Esophagus mucosa (tissue), 1 donor: ENCODE measurements at regions not wholly inside any gene's neighbourhood (a gene's known extent, or its start where the extent isn't known, plus 50 kb on each side); places are given as distances from the start of the nearest gene placed in this dataset.
"Not testable (repeated sequence)": the region's sequence is repeated elsewhere in the genome, so short reads cannot be mapped to it uniquely, and the experiment has no call there.

Source experiments
- ATAC-seq: fragments of 200-7000 bp; cut with Tn5 transposase; one replicate; pipeline ENCODE4 v1.9.1; 2020
- donor health status: DM: yes; HTN: yes; CAD: no.

GRCh38 chr1:93773049-93773838, 91.6 kb upstream of the BCAR3 start:
- ATAC-seq: no peak

GRCh38 chr1:93771843-93772242, 90.2 kb upstream of the BCAR3 start:
- ATAC-seq: no peak

GRCh38 chr1:93770640-93771039, 89.0 kb upstream of the BCAR3 start:
- no peak for ATAC-seq

GRCh38 chr1:93769777-93770176, 88.1 kb upstream of the BCAR3 start:
- ATAC-seq: no peak

- ATAC-seq: no peak
Measured at GRCh38 chr1:93768380-93768863, 86.8 kb upstream of the BCAR3 start.

GRCh38 chr1:93766451-93766850, 84.8 kb upstream of the BCAR3 start:
- no peak for ATAC-seq

GRCh38 chr1:93765099-93765498, 83.5 kb upstream of the BCAR3 start:
- ATAC-seq: no peak

GRCh38 chr1:93764366-93764750, 82.7 kb upstream of the BCAR3 start:
- no peak for ATAC-seq

- ATAC-seq: no peak
Measured at GRCh38 chr1:93763704-93764365, 82.2 kb upstream of the BCAR3 start.

GRCh38 chr1:93758842-93759515, 77.3 kb upstream of the BCAR3 start:
- ATAC-seq: peak; percentile 15

- no peak for ATAC-seq
Measured at GRCh38 chr1:93757256-93758036, 75.8 kb upstream of the BCAR3 start.

- ATAC-seq: no peak
Measured at GRCh38 chr1:93756657-93757056, 75.0 kb upstream of the BCAR3 start.

GRCh38 chr1:93755251-93755715, 73.6 kb upstream of the BCAR3 start:
- not testable (repeated sequence) for ATAC-seq

- peak; percentile 54 for ATAC-seq
Measured at GRCh38 chr1:93753791-93754763, 72.4 kb upstream of the BCAR3 start.

- ATAC-seq: no peak
Measured at GRCh38 chr1:93751377-93752250, 70.0 kb upstream of the BCAR3 start.

GRCh38 chr1:93750955-93751354, 69.3 kb upstream of the BCAR3 start:
- no peak for ATAC-seq

- ATAC-seq: no peak
Measured at GRCh38 chr1:93749894-93750301, 68.3 kb upstream of the BCAR3 start.

- no peak for ATAC-seq
Measured at GRCh38 chr1:93749487-93749886, 67.8 kb upstream of the BCAR3 start.

- ATAC-seq: peak; percentile 84
Measured at GRCh38 chr1:93746021-93746812, 64.6 kb upstream of the BCAR3 start.
